H1 (cell line): ENCODE measurements at regions not wholly inside any gene's neighbourhood (a gene's known extent, or its start where the extent isn't known, plus 50 kb on each side); places are given as distances from the start of the nearest gene placed in this dataset.

Source experiments
- CTCF ChIA-PET: fragments of 300-600 bp; sonication (Branson Sonifier 250); formaldehyde crosslinking; loops from one replicate; lab custom pipeline; 2021; ENCODE audit not compliant: partially characterized antibody; lab: Charles Lee
- POLR2A ChIA-PET: fragments of 300-600 bp; sonication (Branson Sonifier 250); formaldehyde crosslinking; loops from one replicate; lab custom pipeline; 2021; ENCODE audit warnings: inconsistent platforms; ENCODE audit not compliant: partially characterized antibody; lab: Charles Lee
- DNase-seq, 2 experiments: peaks; one replicate each; pipeline versions ENCODE4 v3.0.0 to v3.0.0-alpha.2; 2010 to 2022; ENCODE audit warnings: low spot score in 2 of 2, low read depth in 1 of 2, mixed read lengths in 1 of 2
- FAIRE-seq: peaks from 2 replicates; lab custom pipeline; 2011; peaks lifted over from hg19 to GRCh38; lab: Jason Lieb, UNC
- H2AFZ ChIP-seq: 2 replicates; pipeline ENCODE4 v1.8.1; 2012; ENCODE audit warnings: low read length, inconsistent platforms
- H2AK5ac ChIP-seq: 2 replicates; pipeline ENCODE4 v1.6.1; 2013; ENCODE audit warnings: low read depth, low read length
- H2BK120ac ChIP-seq: replicated peaks from 2 replicates; pipeline ENCODE3; 2013; ENCODE audit warnings: low read depth, low read length, inconsistent platforms
- H2BK12ac ChIP-seq: 2 replicates; pipeline ENCODE4 v1.6.1; 2013; ENCODE audit warnings: low read depth, low read length
- H2BK15ac ChIP-seq: 2 replicates; pipeline ENCODE4 v1.6.1; 2013; ENCODE audit warnings: low read length
- H2BK20ac ChIP-seq: 2 replicates; pipeline ENCODE4 v1.6.1; 2013; ENCODE audit warnings: low read length
- H2BK5ac ChIP-seq: 2 replicates; pipeline ENCODE4 v1.6.1; 2013; ENCODE audit warnings: low read depth, low read length
- H3K14ac ChIP-seq: 2 replicates; pipeline ENCODE4 v1.6.1; 2013; ENCODE audit warnings: inconsistent platforms; ENCODE audit not compliant: insufficient read length
- H3K18ac ChIP-seq: 2 replicates; pipeline ENCODE4 v1.6.1; 2013; ENCODE audit warnings: low read length; ENCODE audit errors: extremely low read depth
- H3K23ac ChIP-seq: 2 replicates; pipeline ENCODE4 v1.6.1; 2013; ENCODE audit warnings: inconsistent platforms; ENCODE audit not compliant: insufficient read length
- H3K23me2 ChIP-seq: 2 replicates; pipeline ENCODE4 v1.6.1; 2013; ENCODE audit warnings: low read depth, low read length
- H3K27ac ChIP-seq: 2 replicates; pipeline ENCODE4 v1.6.1; 2011; ENCODE audit warnings: low read depth, low read length, inconsistent platforms
- H3K27me3 ChIP-seq, 4 experiments: replicated peaks in 1 of 4; 1 replicate in 1 of 4; 2 replicates in 3 of 4; pipeline versions ENCODE4 v1.6.1 to v1.8.1; 2011 to 2013; ENCODE audit warnings: low read length in 3 of 4, mild to moderate bottlenecking in 3 of 4, inconsistent platforms in 2 of 4, mixed read lengths in 2 of 4, moderate library complexity in 1 of 4; ENCODE audit not compliant: control insufficient read depth in 3 of 4, insufficient read depth in 3 of 4; ENCODE audit errors: extremely low read depth in 1 of 4
- H3K36me3 ChIP-seq, 4 experiments: 2 replicates each; pipeline versions ENCODE4 v1.6.1 to v1.8.1; 2011 to 2013; ENCODE audit warnings: mild to moderate bottlenecking in 4 of 4, low read length in 3 of 4, moderate library complexity in 2 of 4, control low read depth in 1 of 4, inconsistent platforms in 1 of 4; ENCODE audit not compliant: insufficient read depth in 4 of 4, control insufficient read depth in 2 of 4
- H3K4ac ChIP-seq: replicated peaks from 2 replicates; pipeline ENCODE3; 2013; ENCODE audit warnings: low read length, low read depth, mixed read lengths, inconsistent platforms; ENCODE audit not compliant: insufficient read length
- H3K4me1 ChIP-seq, 4 experiments: replicated peaks in 1 of 4; 1 replicate in 1 of 4; 2 replicates in 3 of 4; pipeline versions ENCODE4 v1.6.1 to v1.8.1; 2011 to 2013; ENCODE audit warnings: low read length in 3 of 4, inconsistent platforms in 2 of 4, mixed read lengths in 1 of 4; ENCODE audit not compliant: insufficient read depth in 4 of 4, control insufficient read depth in 3 of 4
- H3K4me2 ChIP-seq, 2 experiments: 2 replicates each; pipeline versions ENCODE4 v1.6.1 to v1.8.1; 2011 to 2013; ENCODE audit warnings: low read depth in 2 of 2, low read length in 2 of 2, control low read depth in 1 of 2, inconsistent platforms in 1 of 2, mild to moderate bottlenecking in 1 of 2; ENCODE audit not compliant: insufficient read depth in 1 of 2
- H3K4me3 ChIP-seq, 4 experiments: fragments of 200-600, 300-600 bp in 1 of 4; sonication (generic), shearing (Covaris generic), sonication (Bioruptor Twin) in 1 of 4; 2 replicates each; pipeline versions ENCODE4 v1.5.1 to v1.8.1; 2011 to 2016; ENCODE audit warnings: low read length in 4 of 4, low read depth in 3 of 4, control low read depth in 2 of 4, inconsistent platforms in 2 of 4, mild to moderate bottlenecking in 2 of 4, mixed read lengths in 1 of 4, moderate library complexity in 1 of 4; ENCODE audit not compliant: insufficient read depth in 2 of 4; ENCODE audit errors: extremely low read depth in 1 of 4
- H3K56ac ChIP-seq: replicated peaks from 2 replicates; pipeline ENCODE3; 2013; ENCODE audit warnings: low read depth, mild to moderate bottlenecking, mixed read lengths, low read length, inconsistent platforms; ENCODE audit not compliant: insufficient read length
- H3K79me1 ChIP-seq: 2 replicates; pipeline ENCODE4 v1.6.1; 2013; ENCODE audit warnings: low read depth, low read length, control low read depth
- H3K79me2 ChIP-seq, 2 experiments: 2 replicates each; pipeline versions ENCODE4 v1.6.1 to v1.8.1; 2012 to 2013; ENCODE audit warnings: low read length in 2 of 2, mild to moderate bottlenecking in 2 of 2, inconsistent platforms in 1 of 2; ENCODE audit not compliant: insufficient read depth in 2 of 2, control insufficient read depth in 1 of 2
- H3K9ac ChIP-seq, 4 experiments: replicated peaks in 1 of 4; 1 replicate in 1 of 4; 2 replicates in 3 of 4; pipeline versions ENCODE4 v1.6.1 to v1.8.1; 2011 to 2013; ENCODE audit warnings: low read depth in 3 of 4, low read length in 3 of 4, control low read depth in 2 of 4, mild to moderate bottlenecking in 2 of 4, moderate library complexity in 2 of 4, inconsistent platforms in 1 of 4; ENCODE audit errors: extremely low read depth in 1 of 4
- H3K9me3 ChIP-seq, 2 experiments: 2 replicates each; pipeline versions ENCODE4 v1.6.1 to v1.8.1; 2012 to 2013; ENCODE audit warnings: mild to moderate bottlenecking in 2 of 2, moderate library complexity in 2 of 2, control low read depth in 1 of 2, inconsistent platforms in 1 of 2, low read depth in 1 of 2, low read length in 1 of 2, mixed read lengths in 1 of 2; ENCODE audit not compliant: insufficient read depth in 2 of 2
- H4K20me1 ChIP-seq, 2 experiments: replicated peaks in 1 of 2; 2 replicates each; pipeline versions ENCODE3 to v1.8.1; 2011 to 2013; ENCODE audit warnings: inconsistent platforms in 2 of 2, low read length in 2 of 2, mild to moderate bottlenecking in 1 of 2; ENCODE audit not compliant: insufficient read depth in 2 of 2, control insufficient read depth in 1 of 2
- H4K5ac ChIP-seq: 2 replicates; pipeline ENCODE4 v1.6.1; 2013; ENCODE audit warnings: low read length, low read depth, mixed read lengths, inconsistent platforms; ENCODE audit not compliant: insufficient read length
- H4K8ac ChIP-seq: 2 replicates; pipeline ENCODE4 v1.8.0; 2013; ENCODE audit warnings: mild to moderate bottlenecking, moderate library complexity, low read length, inconsistent platforms; ENCODE audit not compliant: insufficient read depth; ENCODE audit errors: extremely low read depth
- H4K91ac ChIP-seq: replicated peaks from 2 replicates; pipeline ENCODE3; 2013; ENCODE audit warnings: low read length, mixed read lengths, inconsistent platforms; ENCODE audit not compliant: insufficient read length
- ATF3 ChIP-seq: IDR thresholded peaks from 2 replicates; pipeline ENCODE4 v1.6.1; 2011; ENCODE audit warnings: low read depth, mild to moderate bottlenecking, low read length; ENCODE audit not compliant: insufficient read depth
- GABPA ChIP-seq: IDR thresholded peaks from 2 replicates; pipeline ENCODE4 v1.6.1; 2011; ENCODE audit warnings: mild to moderate bottlenecking, low read length, moderate library complexity, borderline replicate concordance; ENCODE audit not compliant: insufficient read depth
- SP2 ChIP-seq: IDR thresholded peaks from 2 replicates; pipeline ENCODE4 v1.6.1; 2012; ENCODE audit warnings: mild to moderate bottlenecking, low read length, inconsistent platforms
- USF2 ChIP-seq: IDR thresholded peaks from 2 replicates; pipeline ENCODE4 v1.6.1; 2011; ENCODE audit warnings: low read length, improper control_type of control experiment
- WGBS, 2 experiments: shearing (Covaris generic) in 1 of 2; methylation state at CpG; one replicate each; pipeline versions ENCODE4 v1.1.6 to v1.1.7; 2013 to 2015; ENCODE audit warnings: low lambda C conversion rate in 2 of 2, mixed read lengths in 2 of 2, inconsistent platforms in 1 of 2, low coverage in 1 of 2, missing lambda C conversion rate in 1 of 2; ENCODE audit not compliant: insufficient replicate concordance in 2 of 2, insufficient coverage in 1 of 2, insufficient read length in 1 of 2; ENCODE audit errors: extremely low coverage in 1 of 2, missing lambda C conversion rate in 1 of 2; 5-methylcytosine and 5-hydroxymethylcytosine counted together

- no peaks in the 10 kb centered on the region for H3K23me2 ChIP-seq
- no peak overlapping the region for H2BK20ac ChIP-seq
- no peaks in the 10 kb centered on the region for H3K79me2 ChIP-seq
- no peaks in the 10 kb centered on the region for H3K9me3 ChIP-seq
- no peak overlapping the region for H3K56ac ChIP-seq
- H2BK5ac ChIP-seq: no peak overlapping the region
- H3K23ac ChIP-seq: no peak overlapping the region
- CTCF ChIA-PET: interaction anchor here (1.0 kb wide), 1 partner anchor 11 kb away, joined by 3 read pairs; no protein-coding TSS in a partner anchor
- H3K9ac ChIP-seq: no peak overlapping the region
- no peak overlapping the region for H2AK5ac ChIP-seq
- H3K18ac ChIP-seq: no peak overlapping the region
- H2AFZ ChIP-seq: no peak overlapping the region
- POLR2A ChIA-PET: no interaction called here
- H4K5ac ChIP-seq: no peak overlapping the region
- H4K8ac ChIP-seq: no peak overlapping the region
- H3K36me3 ChIP-seq: no peaks in the 10 kb centered on the region
- H3K79me1 ChIP-seq: no peaks in the 10 kb centered on the region
- no peak for TF ChIP-seq ATF3
- no peak for TF ChIP-seq GABPA
- TF ChIP-seq SP2: no peak
- no peak for TF ChIP-seq USF2
- no peak overlapping the region for H2BK120ac ChIP-seq
- H4K91ac ChIP-seq: no peak overlapping the region
- H3K14ac ChIP-seq: no peak overlapping the region
- H3K4me1 ChIP-seq: peaks cover 0 to 2% (median 0%) of the 10 kb centered on the region in 4 experiments; a peak in 1 of 7 replicates
- H3K4me3 ChIP-seq: no peak overlapping the region
- no peak for DNase-seq
- H3K27ac ChIP-seq: no peak overlapping the region
- no peak for FAIRE-seq
- no peak overlapping the region for H2BK12ac ChIP-seq
- H3K27me3 ChIP-seq: no peaks in the 10 kb centered on the region
- no peak overlapping the region for H2BK15ac ChIP-seq
- no peak overlapping the region for H3K4ac ChIP-seq
- H4K20me1 ChIP-seq: no peaks in the 10 kb centered on the region
- 95% methylated on average over 3 of the region's 3 CpGs; no CpG with 5 or more reads in 1 of the 2 experiments for WGBS, 2 experiments
- no peak overlapping the region for H3K4me2 ChIP-seq
These were observed 113.8 kb upstream of the THSD7B start for GRCh38 chr2:136651456-136652010.
